Omental fat pad (tissue), 3 donors: ENCODE measurements at regions not wholly inside any gene's neighbourhood (a gene's known extent, or its start where the extent isn't known, plus 50 kb on each side); places are given as distances from the start of the nearest gene placed in this dataset.

Experiments used
- ATAC-seq: fragments of 150-250 bp; one replicate; pipeline ENCODE4 v1.9.1; 2016; ENCODE audit warnings: mild to moderate bottlenecking, moderate library complexity; ENCODE audit not compliant: low FRiP score
- DNase-seq: peaks from one replicate; pipeline ENCODE4 v3.0.0-alpha.2; 2019; ENCODE audit warnings: low spot score
- TF ChIP-seq, protein P1 (sequence below), 3 donors: fragments of 450-650 bp; IDR thresholded peaks; one replicate each; pipeline ENCODE4 v1.5.1; 2016 to 2017; ENCODE audit warnings: antibody characterized with exemption in 3 of 3, mild to moderate bottlenecking in 3 of 3, moderate library complexity in 2 of 3

DNA sequence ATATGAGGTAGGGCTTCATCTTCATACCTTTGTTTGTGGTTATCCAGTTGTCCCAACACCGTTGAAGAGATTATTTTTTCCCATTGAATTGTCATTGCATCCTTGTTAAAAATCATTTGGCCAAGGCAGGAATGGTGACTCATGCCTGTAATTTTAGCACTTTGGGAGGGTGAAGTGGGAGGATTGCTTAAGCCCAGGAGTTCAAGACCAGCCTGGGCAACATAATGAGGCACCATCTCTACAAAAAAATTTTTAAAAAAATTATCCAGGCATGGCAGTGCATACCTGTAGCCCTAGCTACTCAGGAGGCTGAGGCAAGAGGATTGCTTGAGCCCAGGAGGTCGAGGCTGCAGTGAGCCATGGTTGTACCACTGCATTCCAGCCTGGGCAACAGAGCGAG lies 223.9 kb downstream of the TANC2 start:
- TF ChIP-seq, protein P1, sequence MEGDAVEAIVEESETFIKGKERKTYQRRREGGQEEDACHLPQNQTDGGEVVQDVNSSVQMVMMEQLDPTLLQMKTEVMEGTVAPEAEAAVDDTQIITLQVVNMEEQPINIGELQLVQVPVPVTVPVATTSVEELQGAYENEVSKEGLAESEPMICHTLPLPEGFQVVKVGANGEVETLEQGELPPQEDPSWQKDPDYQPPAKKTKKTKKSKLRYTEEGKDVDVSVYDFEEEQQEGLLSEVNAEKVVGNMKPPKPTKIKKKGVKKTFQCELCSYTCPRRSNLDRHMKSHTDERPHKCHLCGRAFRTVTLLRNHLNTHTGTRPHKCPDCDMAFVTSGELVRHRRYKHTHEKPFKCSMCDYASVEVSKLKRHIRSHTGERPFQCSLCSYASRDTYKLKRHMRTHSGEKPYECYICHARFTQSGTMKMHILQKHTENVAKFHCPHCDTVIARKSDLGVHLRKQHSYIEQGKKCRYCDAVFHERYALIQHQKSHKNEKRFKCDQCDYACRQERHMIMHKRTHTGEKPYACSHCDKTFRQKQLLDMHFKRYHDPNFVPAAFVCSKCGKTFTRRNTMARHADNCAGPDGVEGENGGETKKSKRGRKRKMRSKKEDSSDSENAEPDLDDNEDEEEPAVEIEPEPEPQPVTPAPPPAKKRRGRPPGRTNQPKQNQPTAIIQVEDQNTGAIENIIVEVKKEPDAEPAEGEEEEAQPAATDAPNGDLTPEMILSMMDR (IDR thresholded peaks at IDR 0.05) = no peak
- ATAC-seq = no peak
- no peak for DNase-seq

DNA sequence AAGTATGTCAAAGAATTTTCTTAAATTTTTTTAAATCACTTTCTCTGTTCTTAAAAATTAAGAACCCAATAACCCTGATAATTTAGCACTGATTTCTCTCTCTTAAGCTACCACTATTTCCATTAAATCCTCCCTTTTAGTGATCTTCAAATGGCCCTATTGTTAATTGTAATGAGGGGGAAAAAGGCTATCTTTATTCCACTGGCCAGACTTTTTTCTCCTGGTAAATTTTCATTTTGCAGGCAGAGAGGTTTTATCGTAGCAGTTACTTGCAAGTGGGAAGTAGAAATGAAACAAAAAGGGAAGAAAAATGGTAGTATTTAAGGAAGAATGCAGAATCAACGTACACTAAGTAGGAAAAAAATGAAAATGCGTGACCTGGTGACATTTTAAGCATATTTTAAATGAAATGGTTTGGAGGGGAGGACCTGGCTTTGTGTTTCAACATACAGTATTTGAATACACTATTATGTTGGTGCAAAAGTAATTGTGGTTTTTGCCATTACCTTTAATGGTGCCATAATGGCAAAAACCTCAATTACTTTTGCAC lies 224.9 kb downstream of the TANC2 start:
- DNase-seq (no peak), ATAC-seq (no peak)
- TF ChIP-seq, protein P1 (IDR thresholded peaks at IDR 0.05) = no peak

DNA sequence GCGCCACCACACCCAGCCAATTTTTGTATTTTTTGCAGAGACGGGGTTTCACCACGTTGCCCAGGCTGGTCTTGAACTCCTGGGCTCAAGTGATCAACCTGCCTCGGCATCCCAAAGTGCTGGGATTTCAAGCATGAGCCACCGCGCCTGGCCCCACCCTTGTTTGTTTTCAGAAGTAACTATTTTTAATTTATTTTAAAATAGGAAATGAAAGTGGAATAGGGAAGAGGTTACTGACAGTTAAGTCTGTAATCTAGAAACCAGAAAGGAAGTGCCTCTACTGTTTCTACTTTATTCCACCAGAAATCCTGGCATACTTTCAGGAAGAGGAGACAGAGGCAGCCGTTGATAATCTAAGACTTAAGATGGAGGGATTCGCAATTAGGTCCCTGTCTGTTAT lies 225.6 kb downstream of the TANC2 start:
- ATAC-seq (no peak), DNase-seq (no peak)
- TF ChIP-seq, protein P1 (IDR thresholded peaks at IDR 0.05) = no peak

DNA sequence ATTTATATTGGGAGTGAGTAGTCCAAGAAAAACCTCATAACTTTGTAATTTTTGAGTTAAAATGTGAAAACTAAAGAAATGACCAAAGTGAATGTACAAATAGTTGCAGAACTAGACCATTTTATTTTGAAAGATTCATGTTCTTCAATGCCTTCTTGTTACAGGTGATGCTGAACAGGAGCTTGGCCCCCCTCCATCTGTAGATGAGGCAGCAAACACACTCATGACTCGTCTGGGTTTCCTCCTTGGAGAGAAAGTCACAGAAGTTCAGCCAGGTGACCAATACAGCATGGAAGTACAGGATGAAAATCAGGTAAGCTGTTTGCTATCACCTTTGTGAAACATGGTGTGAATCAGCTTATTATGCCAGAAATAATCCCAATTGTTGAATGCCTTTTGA lies 227.8 kb downstream of the TANC2 start:
- TF ChIP-seq, protein P1 (IDR thresholded peaks at IDR 0.05) = no peak
- DNase-seq (no peak), ATAC-seq (no peak)

DNA sequence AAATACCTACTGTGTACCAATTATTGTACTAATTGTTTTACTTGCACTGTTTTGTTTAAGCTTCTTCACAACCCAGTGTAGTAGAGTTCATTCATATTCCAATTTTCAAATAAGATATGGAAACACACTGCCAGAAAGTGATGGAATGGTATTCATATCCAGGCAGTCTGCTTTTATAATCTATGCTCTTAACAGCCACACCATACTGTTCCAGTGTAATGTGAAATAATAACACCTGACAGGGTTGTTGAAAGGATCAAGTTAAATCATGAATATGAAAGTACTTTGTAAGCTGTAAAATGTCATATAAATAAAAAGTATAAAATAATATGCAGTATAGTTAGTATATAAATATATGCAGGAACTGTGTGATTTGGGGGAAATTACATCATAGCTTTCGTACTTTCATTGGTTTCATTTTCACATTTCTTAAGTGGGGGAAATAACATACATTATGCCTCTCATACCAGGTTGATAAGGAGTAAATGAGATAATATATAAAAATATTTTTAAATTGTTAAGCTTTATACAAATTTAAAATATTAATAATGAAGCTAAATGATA lies 230.8 kb downstream of the TANC2 start:
- DNase-seq (no peak), ATAC-seq (no peak)
- TF ChIP-seq, protein P1 (IDR thresholded peaks at IDR 0.05) = no peak

DNA sequence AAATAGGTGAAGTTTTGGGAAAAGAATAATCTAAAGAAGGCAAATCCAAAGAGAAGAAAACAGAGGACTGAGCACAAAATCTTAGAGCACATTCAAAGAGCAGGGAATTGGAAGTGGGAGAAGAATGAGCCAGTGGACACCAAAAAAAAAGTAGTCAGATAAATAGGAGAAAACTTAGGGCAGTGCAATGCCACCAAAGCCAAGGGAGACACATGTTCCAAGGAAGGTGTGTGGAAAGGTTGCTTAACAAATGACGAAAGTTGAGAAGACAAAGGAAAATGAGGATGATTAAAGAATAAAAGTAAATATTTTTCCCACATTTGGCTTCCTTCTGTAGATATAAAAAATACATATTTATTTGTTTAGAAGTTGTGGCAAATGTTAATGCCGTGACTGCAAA lies 237.6 kb downstream of the TANC2 start:
- ATAC-seq = no peak
- no peak for DNase-seq
- TF ChIP-seq, protein P1 (IDR thresholded peaks at IDR 0.05) = no peak

DNA sequence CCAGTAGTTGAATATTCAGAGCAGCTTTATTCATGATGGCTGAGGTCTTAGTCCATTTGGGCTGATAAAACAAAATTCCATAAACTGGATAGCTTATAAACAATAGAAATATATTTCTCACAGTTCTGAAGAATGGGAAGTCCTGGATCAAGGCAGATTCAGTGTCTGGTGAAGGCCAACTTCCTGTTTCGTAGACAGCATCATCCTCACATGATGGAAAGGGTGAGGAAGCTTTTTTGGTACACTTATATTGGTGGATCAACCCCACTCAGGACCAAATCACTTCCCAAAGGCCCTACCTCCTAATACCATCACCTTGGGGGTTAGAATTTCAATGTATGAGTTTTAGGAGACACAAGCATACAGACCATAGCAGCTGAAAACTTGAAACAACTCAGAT lies 224.2 kb downstream of the CYB561 start:
- TF ChIP-seq, protein P1 (IDR thresholded peaks at IDR 0.05) = no peak
- ATAC-seq (no peak), DNase-seq (no peak)
